ENCODE measurements at regions not wholly inside any gene's neighbourhood (a gene's known extent, or its start where the extent isn't known, plus 50 kb on each side); places are given as distances from the start of the nearest gene placed in this dataset.

GRCh38 chr1:60162936-60163335, 89.4 kb upstream of the C1orf87 start (continued):
- TF ChIP-seq ZBTB43 (CRISPR knock-in tag; IDR thresholded peaks at IDR 0.05) (no peak), ZNF671 (CRISPR knock-in tag; IDR thresholded peaks at IDR 0.05) (no peak), IRF1 (CRISPR knock-in tag; IDR thresholded peaks at IDR 0.05) (no peak), MYBL2 (CRISPR knock-in tag; IDR thresholded peaks at IDR 0.05) (no peak), ARID4B (CRISPR knock-in tag; IDR thresholded peaks at IDR 0.05; ENCODE audit: borderline replicate concordance) (no peak)

- ChIA-PET CTCF (interaction anchor here (1.0 to 1.3 kb wide), 2 partner anchors 184 to 189 kb away, joined by 3 read pairs; no protein-coding TSS in a partner anchor), POLR2A (no interaction called here)
- H3K4me1 Mint-ChIP-seq: peaks cover 19% of the 10 kb centered on the region
Observed at GRCh38 chr1:60160141-60160540, 86.6 kb upstream of the C1orf87 start.

More at GRCh38 chr1:60160141-60160540, 86.6 kb upstream of the C1orf87 start:
- TF ChIP-seq CREB1 (CRISPR knock-in tag; IDR thresholded peaks at IDR 0.05) (no peak), ZNF512 (CRISPR knock-in tag; IDR thresholded peaks at IDR 0.05; ENCODE audit: borderline replicate concordance) (no peak), AR (CRISPR knock-in tag; IDR thresholded peaks at IDR 0.05) (no peak), MYBL2 (CRISPR knock-in tag; IDR thresholded peaks at IDR 0.05) (no peak), FOXP1 (CRISPR knock-in tag; IDR thresholded peaks at IDR 0.05; ENCODE audit: borderline replicate concordance) (no peak)
- DNase-seq (ENCODE audit: low spot score) (no peak), ATAC-seq (no peak)
- Mint-ChIP-seq H3K27ac (no peak overlapping the region), H3K9me3 (peaks cover 11% of the 10 kb centered on the region), H3K36me3 (peaks cover 7% of the 10 kb centered on the region), H3K4me3 (no peak overlapping the region), H3K27me3 (ENCODE audit: low read depth) (no peaks in the 10 kb centered on the region; the same call in 1 of the 2 replicates)
